HG02610 (cell line): ENCODE measurements at regions not wholly inside any gene's neighbourhood (a gene's known extent, or its start where the extent isn't known, plus 50 kb on each side); places are given as distances from the start of the nearest gene placed in this dataset.
"Not testable (repeated sequence)": the region's sequence is repeated elsewhere in the genome, so short reads cannot be mapped to it uniquely, and the experiment has no call there.

Source experiments
- ATAC-seq: cut with Tn5 transposase; IDR thresholded peaks from one replicate; pipeline ENCODE4 v1.9.1; 2021; ENCODE audit warnings: mild to moderate bottlenecking, moderate library complexity; ENCODE audit not compliant: unreplicated experiment

DNA sequence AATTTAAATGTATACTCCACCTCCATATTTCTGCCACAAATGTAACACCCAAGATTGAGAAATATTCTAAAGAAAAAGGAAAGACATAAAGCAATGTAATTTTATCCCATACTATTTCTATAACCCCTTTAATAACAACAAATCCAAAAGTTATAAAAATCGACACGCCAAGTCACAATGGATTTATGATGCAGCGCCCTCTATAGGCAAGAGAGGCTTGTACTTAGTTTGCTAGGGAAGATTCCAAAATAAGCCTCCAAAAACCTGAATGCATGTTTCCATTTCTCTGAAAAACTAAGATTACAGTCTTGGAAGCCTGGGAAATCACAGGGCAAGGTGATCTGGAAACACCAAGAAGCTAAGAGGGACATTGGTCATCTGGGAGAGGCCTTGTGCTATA lies 1389.3 kb downstream of the CDY2B start:
- no peak for ATAC-seq

DNA sequence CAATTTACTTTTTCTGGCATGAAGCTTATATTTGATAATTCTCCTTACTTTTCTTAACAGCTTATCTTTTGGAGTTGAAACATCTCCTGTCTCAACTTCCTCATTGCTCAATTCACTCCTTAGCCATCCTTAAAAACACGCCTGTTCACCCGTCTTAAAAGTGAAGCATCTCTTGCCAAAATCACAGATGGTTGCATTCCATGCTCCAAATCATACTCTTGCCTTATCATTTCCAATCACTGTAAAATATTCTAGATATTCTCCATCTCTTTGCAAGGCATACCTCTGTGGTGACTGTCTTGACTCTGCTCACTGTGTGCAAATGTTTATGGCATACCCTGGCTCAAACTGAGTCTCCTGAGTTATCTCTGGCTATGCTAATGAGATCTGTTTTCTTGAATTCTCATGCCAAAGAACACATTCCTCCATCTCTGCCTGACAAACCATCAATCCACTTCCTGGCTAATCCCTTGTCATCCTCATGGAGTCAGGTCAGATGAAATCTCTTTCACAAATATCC lies 1393.3 kb downstream of the CDY2B start:
- no peak for ATAC-seq

GRCh38 chrY:16480031-16480430 lies 1400.0 kb downstream of the CDY2B start:
- no peak for ATAC-seq

DNA sequence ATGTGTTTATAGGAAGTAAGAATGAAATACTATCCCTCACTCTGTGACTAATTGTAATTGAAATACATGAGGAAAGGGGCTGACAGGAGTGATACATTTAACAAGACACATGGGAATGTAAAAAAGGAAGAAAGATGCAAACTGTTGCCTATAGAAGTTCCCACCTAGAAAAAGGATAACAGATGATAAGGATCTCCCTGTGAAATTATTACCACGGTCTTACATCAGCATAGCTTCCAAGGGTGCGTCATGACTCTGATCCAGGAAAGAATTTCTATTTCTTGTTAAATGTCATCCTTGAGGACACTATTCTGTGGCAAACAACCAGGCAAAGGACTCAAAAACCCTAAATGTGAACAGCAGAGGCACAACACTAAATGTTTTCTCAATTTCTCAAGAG lies 1406.0 kb downstream of the CDY2B start:
- ATAC-seq = no peak

GRCh38 chrY:16454799-16455198 lies 1425.2 kb downstream of the CDY2B start:
- no peak for ATAC-seq

DNA sequence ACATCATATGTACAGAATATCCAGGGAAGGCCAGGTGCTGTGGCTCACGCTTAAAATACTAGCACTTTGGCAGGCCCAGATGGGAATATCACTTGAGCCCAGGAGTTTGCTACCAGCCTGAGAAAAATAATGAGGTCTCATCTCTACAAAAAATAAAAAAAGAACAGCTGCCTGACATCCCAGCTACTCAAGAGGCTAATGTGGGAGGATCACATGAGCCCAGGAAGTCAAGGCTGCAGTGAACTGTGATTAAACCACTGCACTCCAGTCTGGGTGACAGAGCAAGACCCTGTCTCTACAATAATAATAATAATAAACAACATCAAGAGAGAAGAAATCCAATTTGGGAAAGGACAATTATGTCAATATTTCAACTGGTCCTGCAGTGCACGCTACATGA lies 1433.9 kb downstream of the CDY2B start:
- no peak for ATAC-seq

DNA sequence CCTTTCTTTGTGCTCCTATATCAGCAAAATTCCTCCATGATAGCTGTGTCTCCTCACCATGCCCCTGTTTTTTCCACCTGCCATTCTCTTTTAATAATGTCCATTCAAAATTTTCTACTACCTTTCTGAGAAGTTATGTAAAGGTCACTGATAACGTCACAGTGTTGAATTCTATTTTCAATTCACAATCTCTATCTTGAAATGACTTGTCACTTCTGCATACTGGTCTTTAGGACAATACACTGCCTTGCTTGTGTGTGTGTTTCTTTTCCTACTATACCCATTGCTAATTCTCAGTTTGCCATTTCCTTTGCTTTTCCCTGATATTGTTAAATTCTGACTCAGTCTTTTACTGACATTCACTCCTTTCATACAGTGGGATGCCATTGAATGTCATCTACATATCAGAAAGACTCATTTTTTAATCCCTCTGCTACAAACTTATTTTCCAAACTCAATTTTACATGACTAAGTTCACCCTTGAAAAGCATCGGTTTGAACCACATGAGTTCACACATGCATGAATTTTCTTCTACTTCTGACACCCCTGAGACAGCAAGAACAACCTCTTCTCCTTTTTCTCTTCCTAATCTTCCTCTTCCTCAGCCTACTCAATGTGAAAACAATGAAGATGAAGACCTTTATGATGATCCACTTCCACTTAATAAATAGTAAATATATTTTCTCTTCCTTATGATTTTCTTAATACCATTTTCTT lies 1470.7 kb downstream of the CDY2B start:
- ATAC-seq = not testable (repeated sequence)

DNA sequence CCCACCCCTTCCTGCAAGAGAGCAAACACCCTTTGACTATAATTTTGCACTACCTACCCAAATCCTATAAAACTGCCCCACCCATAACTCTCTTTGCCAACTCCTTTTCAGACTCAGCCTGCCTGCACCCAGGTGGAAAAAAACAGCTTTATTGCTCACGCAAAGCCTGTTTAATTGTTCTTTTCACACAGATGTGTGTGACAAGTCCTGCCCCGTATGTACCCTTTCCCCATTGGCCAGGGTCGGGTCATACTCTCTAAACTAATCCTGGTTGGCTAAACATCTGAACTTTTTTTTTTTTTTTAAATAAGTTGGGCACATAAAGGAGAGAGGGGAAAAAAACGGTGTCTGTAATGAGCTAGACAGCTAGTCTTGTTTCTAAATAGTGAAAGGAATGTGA lies 1500.6 kb downstream of the CDY2B start:
- not testable (repeated sequence) for ATAC-seq

- ATAC-seq = not testable (repeated sequence)
These were observed 1538.4 kb downstream of the CDY2B start for GRCh38 chrY:16341592-16341991.

GRCh38 chrY:16330032-16330758 lies 1549.8 kb downstream of the CDY2B start:
- not testable (repeated sequence) for ATAC-seq

DNA sequence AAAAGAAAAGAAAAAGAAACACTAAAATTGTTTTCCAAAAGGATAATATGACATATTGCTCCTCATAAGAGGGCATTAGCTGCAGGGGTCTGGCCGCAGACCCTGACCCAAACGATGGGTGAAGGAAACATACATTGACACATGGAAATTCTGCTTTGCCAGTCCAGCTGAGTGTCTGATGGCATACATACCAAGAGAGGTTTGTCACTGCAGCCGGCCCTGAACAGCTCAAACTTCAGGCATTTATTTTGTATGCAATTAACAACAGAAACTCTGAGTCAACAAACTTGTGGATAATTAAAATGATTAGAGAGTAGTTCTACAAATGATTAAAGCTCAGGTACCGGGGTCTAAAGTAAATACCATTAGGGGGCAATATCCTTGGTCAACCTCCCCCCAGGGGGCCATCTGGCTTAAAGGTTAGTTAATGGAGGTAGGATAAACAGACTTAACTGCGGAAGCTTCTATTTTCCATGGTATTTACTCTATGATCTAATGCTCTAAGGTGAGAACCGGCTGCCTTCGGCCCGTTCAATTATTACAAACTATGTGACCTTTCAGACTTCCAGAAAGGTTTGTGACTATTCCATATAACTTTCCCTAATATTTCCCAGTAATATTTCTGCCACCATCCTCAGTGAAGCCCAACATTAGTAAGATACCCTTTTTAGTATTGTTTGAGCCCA lies 1550.7 kb downstream of the CDY2B start:
- ATAC-seq = not testable (repeated sequence)
